Common myeloid progenitor, CD34-positive (primary cell): ENCODE measurements at regions not wholly inside any gene's neighbourhood (a gene's known extent, or its start where the extent isn't known, plus 50 kb on each side); places are given as distances from the start of the nearest gene placed in this dataset.

Experiments
- CTCF ChIA-PET: fragments of 350-600 bp; sonication (Branson Sonifier 250); formaldehyde crosslinking; loops from one replicate; lab custom pipeline; 2021; ENCODE audit warnings: antibody characterized with exemption; lab: Charles Lee
- POLR2A ChIA-PET: fragments of 350-600 bp; sonication (Branson Sonifier 250); formaldehyde crosslinking; loops from one replicate; lab custom pipeline; 2021; ENCODE audit warnings: antibody characterized with exemption; lab: Charles Lee
- DNase-seq, 3 donors: peaks; one replicate each; pipeline versions ENCODE4 v3.0.0 to v3.0.0-alpha.2; 2013
- H3K27ac ChIP-seq, 2 experiments: 1 replicate in 1 of 2; 2 replicates in 1 of 2; pipeline ENCODE4 v1.7.0; 2013; ENCODE audit warnings: inconsistent platforms in 2 of 2, low read length in 2 of 2, mild to moderate bottlenecking in 2 of 2, low read depth in 1 of 2, moderate library complexity in 1 of 2; ENCODE audit not compliant: severe bottlenecking in 2 of 2, insufficient read depth in 1 of 2, poor library complexity in 1 of 2
- H3K27me3 ChIP-seq, 5 experiments: replicated peaks in 2 of 5; 1 replicate in 3 of 5; 2 replicates in 2 of 5; pipeline versions ENCODE4 v1.6.1 to v1.7.0; 2013; ENCODE audit warnings: low read length in 4 of 5, mild to moderate bottlenecking in 2 of 5, moderate library complexity in 2 of 5, inconsistent platforms in 1 of 5; ENCODE audit not compliant: insufficient read depth in 5 of 5, control insufficient read depth in 4 of 5
- H3K36me3 ChIP-seq, 4 experiments: 1 replicate in 2 of 4; 2 replicates in 2 of 4; pipeline versions ENCODE4 v1.6.1 to v1.7.0; 2013; ENCODE audit warnings: low read length in 3 of 4, control low read depth in 1 of 4, mild to moderate bottlenecking in 1 of 4; ENCODE audit not compliant: control insufficient read depth in 4 of 4, insufficient read depth in 4 of 4
- H3K4me1 ChIP-seq, 4 experiments: 1 replicate in 3 of 4; 2 replicates in 1 of 4; pipeline versions ENCODE4 v1.6.1 to v1.7.1; 2013; ENCODE audit warnings: low read length in 3 of 4, mild to moderate bottlenecking in 3 of 4, control low read depth in 1 of 4, inconsistent platforms in 1 of 4, moderate library complexity in 1 of 4; ENCODE audit not compliant: control insufficient read depth in 4 of 4, insufficient read depth in 4 of 4; ENCODE audit errors: control extremely low read depth in 1 of 4
- H3K4me3 ChIP-seq, 7 experiments: 1 replicate in 4 of 7; 2 replicates in 3 of 7; pipeline versions ENCODE4 v1.5.1 to v1.7.0; 2013; ENCODE audit warnings: mild to moderate bottlenecking in 7 of 7, low read length in 6 of 7, moderate library complexity in 6 of 7, inconsistent platforms in 2 of 7, low read depth in 2 of 7, control low read depth in 1 of 7; ENCODE audit not compliant: insufficient read depth in 4 of 7, control insufficient read depth in 1 of 7; ENCODE audit errors: extremely low read depth in 1 of 7
- H3K9me3 ChIP-seq, 5 experiments: 1 replicate in 4 of 5; 2 replicates in 1 of 5; pipeline versions ENCODE4 v1.6.1 to v1.7.1; 2013; ENCODE audit warnings: low read length in 4 of 5, mild to moderate bottlenecking in 2 of 5, inconsistent platforms in 1 of 5, low read depth in 1 of 5, moderate library complexity in 1 of 5; ENCODE audit not compliant: control insufficient read depth in 4 of 5, insufficient read depth in 2 of 5; ENCODE audit errors: control extremely low read depth in 1 of 5
- WGBS: methylation state at CpG from one replicate; pipeline ENCODE4 v1.1.5; 2013; ENCODE audit not compliant: insufficient coverage; 5-methylcytosine and 5-hydroxymethylcytosine counted together

GRCh38 chr4:62156205-62156604 is 956.1 kb downstream of the ADGRL3 start:
- H3K27me3 ChIP-seq, result no peaks in the 10 kb centered on the region
- no peaks in the 10 kb centered on the region for H3K4me1 ChIP-seq
- no peak for DNase-seq
- no peak overlapping the region for H3K4me3 ChIP-seq
- no peak overlapping the region for H3K27ac ChIP-seq
- ChIA-PET CTCF (no interaction called here), POLR2A (no interaction called here)
- WGBS, result no CpG with 5 or more reads among the region's 1 CpG
- H3K9me3 ChIP-seq, result no peaks in the 10 kb centered on the region
- no peaks in the 10 kb centered on the region for H3K36me3 ChIP-seq

GRCh38 chr4:62145276-62145675 is 945.1 kb downstream of the ADGRL3 start:
- Histone ChIP-seq H3K27ac (no peak overlapping the region), H3K4me3 (no peak overlapping the region), H3K36me3 (no peaks in the 10 kb centered on the region), H3K27me3 (no peaks in the 10 kb centered on the region), H3K4me1 (no peaks in the 10 kb centered on the region), H3K9me3 (no peaks in the 10 kb centered on the region)
- WGBS, result 100% methylated on average over 1 of the region's 2 CpGs
- ChIA-PET CTCF (no interaction called here), POLR2A (no interaction called here)
- DNase-seq, result no peak

GRCh38 chr4:62144431-62144830 is 944.3 kb downstream of the ADGRL3 start:
- Histone ChIP-seq H3K27ac (no peak overlapping the region), H3K9me3 (no peaks in the 10 kb centered on the region), H3K36me3 (no peaks in the 10 kb centered on the region), H3K4me1 (no peaks in the 10 kb centered on the region), H3K27me3 (no peaks in the 10 kb centered on the region), H3K4me3 (no peak overlapping the region)
- POLR2A ChIA-PET, result no interaction called here
- CTCF ChIA-PET, result no interaction called here
- no peak for DNase-seq
- 100% methylated on average over 1 of the region's 3 CpGs for WGBS

- H3K4me3 ChIP-seq, result no peak overlapping the region
- H3K27me3 ChIP-seq, result no peaks in the 10 kb centered on the region
- H3K4me1 ChIP-seq, result no peaks in the 10 kb centered on the region
- DNase-seq, result no peak
- H3K36me3 ChIP-seq, result no peaks in the 10 kb centered on the region
- CTCF ChIA-PET, result no interaction called here
- peaks cover 0 to 3% (median 0%) of the 10 kb centered on the region in 5 experiments for H3K9me3 ChIP-seq
- WGBS, result no CpG with 5 or more reads among the region's 1 CpG
- no peak overlapping the region for H3K27ac ChIP-seq
- POLR2A ChIA-PET, result no interaction called here
Observed at GRCh38 chr4:62135565-62136156, 935.5 kb downstream of the ADGRL3 start.

GRCh38 chr4:62133977-62134376 is 933.9 kb downstream of the ADGRL3 start:
- CTCF ChIA-PET, result interaction anchor here (1.0 kb wide), 1 partner anchor 170 kb away, joined by 3 read pairs; no protein-coding TSS in a partner anchor
- no peak overlapping the region for H3K4me3 ChIP-seq

GRCh38 chr4:62133101-62133897 is 933.2 kb downstream of the ADGRL3 start:
- no peaks in the 10 kb centered on the region for H3K27me3 ChIP-seq
- peaks cover 0 to 3% (median 0%) of the 10 kb centered on the region in 5 experiments for H3K9me3 ChIP-seq
- no peaks in the 10 kb centered on the region for H3K4me1 ChIP-seq
- H3K27ac ChIP-seq, result no peak overlapping the region
- no peak for DNase-seq
- ChIA-PET POLR2A (no interaction called here), CTCF (no interaction called here)
- WGBS, result no CpG with 5 or more reads among the region's 1 CpG
- H3K4me3 ChIP-seq, result no peak overlapping the region
- H3K36me3 ChIP-seq, result no peaks in the 10 kb centered on the region

More at GRCh38 chr4:62133977-62134376, 933.9 kb downstream of the ADGRL3 start:
- DNase-seq, result no peak
- 95% methylated on average over 4 of the region's 6 CpGs for WGBS
- H3K27ac ChIP-seq, result no peak overlapping the region
- peaks cover 0 to 3% (median 0%) of the 10 kb centered on the region in 5 experiments for H3K9me3 ChIP-seq
- no peaks in the 10 kb centered on the region for H3K27me3 ChIP-seq
- POLR2A ChIA-PET, result no interaction called here
- no peaks in the 10 kb centered on the region for H3K36me3 ChIP-seq
- H3K4me1 ChIP-seq, result no peaks in the 10 kb centered on the region

- CTCF ChIA-PET, result no interaction called here
- POLR2A ChIA-PET, result interaction anchor here (0.8 kb wide), 1 partner anchor 118 kb away, joined by 3 read pairs; no protein-coding TSS in a partner anchor
Observed at GRCh38 chr4:62131049-62131448, 930.9 kb downstream of the ADGRL3 start.

More at GRCh38 chr4:62131049-62131448, 930.9 kb downstream of the ADGRL3 start:
- Histone ChIP-seq H3K36me3 (no peaks in the 10 kb centered on the region), H3K27ac (no peak overlapping the region), H3K9me3 (peaks cover 0 to 3% (median 0%) of the 10 kb centered on the region in 5 experiments), H3K27me3 (no peaks in the 10 kb centered on the region), H3K4me1 (no peaks in the 10 kb centered on the region), H3K4me3 (no peak overlapping the region)
- no peak for DNase-seq
- 90% methylated on average over 3 of the region's 3 CpGs for WGBS
